Loucy (cell line): ENCODE measurements at regions not wholly inside any gene's neighbourhood (a gene's known extent, or its start where the extent isn't known, plus 50 kb on each side); places are given as distances from the start of the nearest gene placed in this dataset.

Experiments
- H2AFZ ChIP-seq: fragments of 200-600 bp; sonication (generic); 2 replicates; pipeline ENCODE4 v1.6.0; 2016; ENCODE audit warnings: antibody characterized with exemption, mild to moderate bottlenecking, low read length, moderate library complexity
- H3F3A ChIP-seq: fragments of 200-600 bp; 2 replicates; pipeline ENCODE4 v1.6.0; 2016; ENCODE audit warnings: antibody characterized with exemption, low read depth, mild to moderate bottlenecking
- H3K27me3 ChIP-seq: fragments of 200-600 bp; sonication (generic); 2 replicates; pipeline ENCODE4 v1.6.1; 2014; ENCODE audit warnings: low read length, mild to moderate bottlenecking; ENCODE audit not compliant: insufficient read depth, poor library complexity, severe bottlenecking
- H3K36me3 ChIP-seq: fragments of 200-600 bp; sonication (generic); 2 replicates; pipeline ENCODE4 v1.6.1; 2016; ENCODE audit warnings: low read length; ENCODE audit not compliant: insufficient read depth
- H3K4me1 ChIP-seq: fragments of 200-600 bp; sonication (generic); 2 replicates; pipeline ENCODE4 v1.5.1; 2014; ENCODE audit warnings: low read length, mild to moderate bottlenecking; ENCODE audit not compliant: insufficient read depth, poor library complexity, severe bottlenecking
- H3K4me2 ChIP-seq: fragments of 200-600 bp; sonication (generic); 2 replicates; pipeline ENCODE4 v1.6.0; 2014; ENCODE audit warnings: antibody characterized with exemption, low read length, low read depth, mild to moderate bottlenecking; ENCODE audit not compliant: poor library complexity, severe bottlenecking
- H3K4me3 ChIP-seq: fragments of 200-600 bp; sonication (generic); 2 replicates; pipeline ENCODE4 v1.5.1; 2014; ENCODE audit warnings: low read length, mild to moderate bottlenecking, mixed read lengths; ENCODE audit not compliant: poor library complexity, severe bottlenecking
- H3K79me2 ChIP-seq: fragments of 200-600 bp; sonication (generic); 2 replicates; pipeline ENCODE4 v1.6.1; 2014; ENCODE audit warnings: low read length; ENCODE audit not compliant: insufficient read depth
- H3K9ac ChIP-seq: fragments of 200-600 bp; sonication (generic); 2 replicates; pipeline ENCODE4 v1.6.0; 2014; ENCODE audit warnings: mild to moderate bottlenecking, low read depth, low read length, moderate library complexity; ENCODE audit not compliant: poor library complexity, severe bottlenecking
- H3K9me2 ChIP-seq: fragments of 200-600 bp; sonication (generic); replicated peaks from 2 replicates; pipeline ENCODE4 v1.6.1; 2016; ENCODE audit warnings: low read depth, low read length, mixed read lengths
- H3K9me3 ChIP-seq: fragments of 200-600 bp; sonication (generic); 2 replicates; pipeline ENCODE4 v1.6.1; 2014; ENCODE audit warnings: mild to moderate bottlenecking, antibody characterized with exemption, low read length, low read depth; ENCODE audit not compliant: insufficient read depth
- H4K20me1 ChIP-seq: fragments of 200-600 bp; sonication (generic); 2 replicates; pipeline ENCODE4 v1.6.0; 2014; ENCODE audit warnings: antibody characterized with exemption, low read length, mild to moderate bottlenecking; ENCODE audit not compliant: insufficient read depth, poor library complexity, severe bottlenecking
- CTCF ChIP-seq: fragments of 200-600 bp; sonication (generic); conservative IDR thresholded peaks from 2 replicates; pipeline ENCODE4 v1.5.1; 2014; ENCODE audit warnings: mild to moderate bottlenecking, antibody characterized with exemption, low read length
- EZH2phosphoT487 ChIP-seq: fragments of 200-600 bp; IDR thresholded peaks from 2 replicates; pipeline ENCODE4 v1.6.1; 2018; ENCODE audit warnings: antibody characterized with exemption, mild to moderate bottlenecking, moderate library complexity, borderline replicate concordance

GRCh38 chr17:56667925-56668458 lies 74.5 kb downstream of the NOG start:
- no peaks in the 10 kb centered on the region for H3K9me2 ChIP-seq
- no peaks in the 10 kb centered on the region for H4K20me1 ChIP-seq
- H2AFZ ChIP-seq = no peak overlapping the region
- H3K27me3 ChIP-seq = no peaks in the 10 kb centered on the region
- TF ChIP-seq CTCF = no peak
- no peak for TF ChIP-seq EZH2phosphoT487
- no peak overlapping the region for H3K9ac ChIP-seq
- no peaks in the 10 kb centered on the region for H3K36me3 ChIP-seq
- H3K9me3 ChIP-seq = no peaks in the 10 kb centered on the region
- H3F3A ChIP-seq = no peaks in the 10 kb centered on the region
- no peaks in the 10 kb centered on the region for H3K4me1 ChIP-seq
- no peak overlapping the region for H3K4me2 ChIP-seq
- no peaks in the 10 kb centered on the region for H3K79me2 ChIP-seq
- no peak overlapping the region for H3K4me3 ChIP-seq

GRCh38 chr17:56672195-56672594 lies 78.7 kb downstream of the NOG start:
- peaks cover 33% of the 10 kb centered on the region for H3K4me1 ChIP-seq
- no peaks in the 10 kb centered on the region for H3K9me3 ChIP-seq
- H3K36me3 ChIP-seq = no peaks in the 10 kb centered on the region
- no peaks in the 10 kb centered on the region for H3K9me2 ChIP-seq
- no peak overlapping the region for H3K4me2 ChIP-seq
- H3K27me3 ChIP-seq = no peaks in the 10 kb centered on the region
- no peak overlapping the region for H2AFZ ChIP-seq
- no peaks in the 10 kb centered on the region for H3K79me2 ChIP-seq
- TF ChIP-seq CTCF (no peak), EZH2phosphoT487 (no peak)
- H3K4me3 ChIP-seq = no peak overlapping the region
- no peaks in the 10 kb centered on the region for H3F3A ChIP-seq
- no peaks in the 10 kb centered on the region for H4K20me1 ChIP-seq
- no peak overlapping the region for H3K9ac ChIP-seq

GRCh38 chr17:56674401-56674925 lies 81.0 kb downstream of the NOG start:
- no peak for TF ChIP-seq EZH2phosphoT487
- no peak for TF ChIP-seq CTCF
- no peak overlapping the region for H3K4me2 ChIP-seq
- H3F3A ChIP-seq = no peaks in the 10 kb centered on the region

More at GRCh38 chr17:56674401-56674925, 81.0 kb downstream of the NOG start:
- Histone ChIP-seq H2AFZ (no peak overlapping the region), H3K36me3 (no peaks in the 10 kb centered on the region), H3K4me3 (no peak overlapping the region), H3K79me2 (no peaks in the 10 kb centered on the region), H3K9ac (no peak overlapping the region), H3K9me3 (no peaks in the 10 kb centered on the region), H3K4me1 (peaks cover 46% of the 10 kb centered on the region), H3K9me2 (no peaks in the 10 kb centered on the region), H4K20me1 (no peaks in the 10 kb centered on the region), H3K27me3 (no peaks in the 10 kb centered on the region)
